ENCODE measurements at regions not wholly inside any gene's neighbourhood (a gene's known extent, or its start where the extent isn't known, plus 50 kb on each side); places are given as distances from the start of the nearest gene placed in this dataset.

- TF ChIP-seq, protein P1, sequence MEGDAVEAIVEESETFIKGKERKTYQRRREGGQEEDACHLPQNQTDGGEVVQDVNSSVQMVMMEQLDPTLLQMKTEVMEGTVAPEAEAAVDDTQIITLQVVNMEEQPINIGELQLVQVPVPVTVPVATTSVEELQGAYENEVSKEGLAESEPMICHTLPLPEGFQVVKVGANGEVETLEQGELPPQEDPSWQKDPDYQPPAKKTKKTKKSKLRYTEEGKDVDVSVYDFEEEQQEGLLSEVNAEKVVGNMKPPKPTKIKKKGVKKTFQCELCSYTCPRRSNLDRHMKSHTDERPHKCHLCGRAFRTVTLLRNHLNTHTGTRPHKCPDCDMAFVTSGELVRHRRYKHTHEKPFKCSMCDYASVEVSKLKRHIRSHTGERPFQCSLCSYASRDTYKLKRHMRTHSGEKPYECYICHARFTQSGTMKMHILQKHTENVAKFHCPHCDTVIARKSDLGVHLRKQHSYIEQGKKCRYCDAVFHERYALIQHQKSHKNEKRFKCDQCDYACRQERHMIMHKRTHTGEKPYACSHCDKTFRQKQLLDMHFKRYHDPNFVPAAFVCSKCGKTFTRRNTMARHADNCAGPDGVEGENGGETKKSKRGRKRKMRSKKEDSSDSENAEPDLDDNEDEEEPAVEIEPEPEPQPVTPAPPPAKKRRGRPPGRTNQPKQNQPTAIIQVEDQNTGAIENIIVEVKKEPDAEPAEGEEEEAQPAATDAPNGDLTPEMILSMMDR (IDR thresholded peaks at IDR 0.05) = no peak
- TF ChIP-seq POLR2A (IDR thresholded peaks at IDR 0.05) (no peak), EP300 (IDR thresholded peaks at IDR 0.05) (no peak), POLR2AphosphoS5 (IDR thresholded peaks at IDR 0.05) (no peak)
Observed at GRCh38 chr16:48013491-48013901, 142.3 kb downstream of the ABCC12 start.
